Lower lobe of right lung (tissue), 2 donors: ENCODE measurements at regions not wholly inside any gene's neighbourhood (a gene's known extent, or its start where the extent isn't known, plus 50 kb on each side); places are given as distances from the start of the nearest gene placed in this dataset.

ENCODE experiments used
- ATAC-seq, 2 donors: fragments of 200-7000 bp; cut with Tn5 transposase; one replicate each; pipeline ENCODE4 v1.9.1; 2020 to 2022; ENCODE audit warnings: mild to moderate bottlenecking in 2 of 2, moderate library complexity in 2 of 2
- DNase-seq: peaks from one replicate; pipeline ENCODE4 v3.0.0-alpha.2; 2020
- H3K27ac ChIP-seq: fragments of 200-600 bp; one replicate; pipeline ENCODE4 v1.8.0; 2022
- H3K27me3 ChIP-seq: fragments of 200-600 bp; one replicate; pipeline ENCODE4 v1.8.0; 2022; ENCODE audit warnings: low read depth
- H3K36me3 ChIP-seq: fragments of 200-600 bp; one replicate; pipeline ENCODE4 v1.8.0; 2022; ENCODE audit warnings: mild to moderate bottlenecking
- H3K4me1 ChIP-seq: fragments of 200-600 bp; one replicate; pipeline ENCODE4 v1.8.0; 2022
- H3K4me3 ChIP-seq: fragments of 200-600 bp; one replicate; pipeline ENCODE4 v1.8.0; 2022; ENCODE audit warnings: mild to moderate bottlenecking
- H3K9me3 ChIP-seq: fragments of 200-600 bp; one replicate; pipeline ENCODE4 v1.8.0; 2022
- intact Hi-C: fragments of 100-400 bp; cut with DNase I; formaldehyde crosslinking; loops from one replicate; pipeline ENCODE4 v1.11.0; 2022
- TF ChIP-seq, protein P1 (sequence below): fragments of 200-600 bp; IDR thresholded peaks from one replicate; pipeline ENCODE4 v1.8.0; 2022; ENCODE audit warnings: antibody characterized with exemption, mild to moderate bottlenecking
- donor health status: DM: no; HTN: yes; CAD: no; lungs with severe emphysema.

DNA sequence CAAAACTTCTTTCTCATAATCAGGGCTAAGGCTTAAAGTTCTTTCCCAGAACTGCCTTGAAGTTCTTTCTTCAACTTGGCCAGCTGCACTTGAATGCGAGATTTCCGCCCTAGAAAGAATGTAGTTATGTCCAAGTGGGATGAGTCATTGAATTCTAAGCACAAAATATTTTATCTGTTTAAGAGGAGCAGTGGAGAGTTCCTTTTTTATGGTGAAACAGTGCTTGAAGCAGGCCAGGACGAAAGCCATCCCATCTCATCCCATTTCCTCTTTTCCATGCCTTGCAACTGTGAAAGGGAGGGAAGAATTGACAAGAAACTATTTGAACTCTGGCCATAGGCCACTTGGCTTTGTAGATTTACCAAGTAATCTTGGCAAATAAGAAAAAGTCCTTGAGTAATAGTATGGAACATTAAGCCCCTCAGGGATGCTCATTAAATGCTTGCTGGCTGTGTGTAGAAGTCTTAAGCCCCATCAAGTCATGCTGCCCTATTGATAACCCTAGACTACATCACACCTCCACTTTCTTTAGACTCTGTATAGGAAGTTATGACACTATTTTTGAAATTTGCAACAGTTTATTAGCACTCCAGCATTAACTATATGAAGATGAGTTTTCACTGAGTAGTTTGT, 174.5 kb downstream of the KCTD12 start:
- DNase-seq, result no peak
- H3K27ac ChIP-seq, result peak overlapping the region; percentile 2

DNA sequence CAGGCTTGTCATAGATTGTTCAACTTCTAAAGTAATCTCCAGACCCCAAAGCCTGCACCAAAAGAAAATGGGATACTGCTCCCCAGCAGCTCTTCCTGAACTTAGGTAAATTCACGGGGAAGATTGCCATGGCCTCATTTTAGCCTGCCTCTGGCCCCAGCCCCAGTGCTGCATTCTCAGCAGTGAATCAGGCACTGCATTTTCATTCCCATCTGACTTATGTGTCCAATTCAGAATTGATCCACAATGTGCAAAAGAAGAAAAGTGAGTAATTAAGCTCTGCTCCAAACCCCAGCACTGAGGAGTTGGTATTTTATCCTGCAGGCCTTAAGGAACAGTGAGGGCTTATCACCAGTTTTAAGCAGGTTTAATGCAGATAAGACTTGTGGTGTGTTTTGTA, 176.4 kb downstream of the KCTD12 start:
- no peaks in the 10 kb centered on the region for H3K27me3 ChIP-seq
- no peak overlapping the region for H3K27ac ChIP-seq
- peaks cover 26% of the 10 kb centered on the region for H3K4me1 ChIP-seq
- H3K4me3 ChIP-seq, result no peak overlapping the region
- TF ChIP-seq, protein P1, sequence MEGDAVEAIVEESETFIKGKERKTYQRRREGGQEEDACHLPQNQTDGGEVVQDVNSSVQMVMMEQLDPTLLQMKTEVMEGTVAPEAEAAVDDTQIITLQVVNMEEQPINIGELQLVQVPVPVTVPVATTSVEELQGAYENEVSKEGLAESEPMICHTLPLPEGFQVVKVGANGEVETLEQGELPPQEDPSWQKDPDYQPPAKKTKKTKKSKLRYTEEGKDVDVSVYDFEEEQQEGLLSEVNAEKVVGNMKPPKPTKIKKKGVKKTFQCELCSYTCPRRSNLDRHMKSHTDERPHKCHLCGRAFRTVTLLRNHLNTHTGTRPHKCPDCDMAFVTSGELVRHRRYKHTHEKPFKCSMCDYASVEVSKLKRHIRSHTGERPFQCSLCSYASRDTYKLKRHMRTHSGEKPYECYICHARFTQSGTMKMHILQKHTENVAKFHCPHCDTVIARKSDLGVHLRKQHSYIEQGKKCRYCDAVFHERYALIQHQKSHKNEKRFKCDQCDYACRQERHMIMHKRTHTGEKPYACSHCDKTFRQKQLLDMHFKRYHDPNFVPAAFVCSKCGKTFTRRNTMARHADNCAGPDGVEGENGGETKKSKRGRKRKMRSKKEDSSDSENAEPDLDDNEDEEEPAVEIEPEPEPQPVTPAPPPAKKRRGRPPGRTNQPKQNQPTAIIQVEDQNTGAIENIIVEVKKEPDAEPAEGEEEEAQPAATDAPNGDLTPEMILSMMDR, result no peak
- DNase-seq, result no peak
- H3K9me3 ChIP-seq, result no peaks in the 10 kb centered on the region
- no peaks in the 10 kb centered on the region for H3K36me3 ChIP-seq
- intact Hi-C loops, result no loop called here
- no peak for ATAC-seq

More for the DNA sequence above, 174.5 kb downstream of the KCTD12 start:
- ATAC-seq, result peak; percentile 81 to 89
- intact Hi-C loops, result no loop called here
- H3K4me3 ChIP-seq, result no peak overlapping the region
- TF ChIP-seq, protein P1, result no peak
- H3K9me3 ChIP-seq, result no peaks in the 10 kb centered on the region
- no peaks in the 10 kb centered on the region for H3K27me3 ChIP-seq
- H3K4me1 ChIP-seq, result peaks cover 26% of the 10 kb centered on the region
- no peaks in the 10 kb centered on the region for H3K36me3 ChIP-seq

DNA sequence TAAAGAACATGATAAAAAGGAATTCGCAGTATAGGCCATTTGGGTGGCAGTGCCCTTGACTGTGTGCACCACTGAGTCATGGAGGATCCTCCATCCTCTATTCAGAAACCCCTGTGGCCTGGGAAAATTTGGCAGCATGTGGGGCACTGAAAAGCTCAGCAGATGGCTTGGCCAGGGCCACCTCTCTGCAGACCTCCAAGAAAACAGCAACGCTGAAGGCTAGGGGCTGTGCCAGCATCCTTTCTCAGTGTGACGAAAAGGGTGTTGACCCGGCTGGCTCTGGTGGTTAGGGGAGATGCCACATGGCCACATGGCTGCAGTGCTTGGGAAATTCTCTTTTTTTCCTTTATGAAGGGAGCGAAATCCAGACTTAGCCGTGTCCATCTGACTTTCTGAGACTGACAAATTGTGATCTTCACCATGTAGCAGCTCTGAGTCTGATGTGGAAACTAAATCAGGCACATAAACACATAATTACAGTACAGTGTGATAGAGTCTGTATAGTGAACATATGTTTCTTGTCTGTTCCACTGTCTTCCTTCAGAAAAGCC, 178.0 kb downstream of the KCTD12 start:
- peaks cover 26% of the 10 kb centered on the region for H3K4me1 ChIP-seq
- TF ChIP-seq, protein P1, result no peak
- no peak overlapping the region for H3K4me3 ChIP-seq
- no peak overlapping the region for H3K27ac ChIP-seq
- DNase-seq, result no peak
- intact Hi-C loops, result no loop called here
- no peaks in the 10 kb centered on the region for H3K36me3 ChIP-seq
- no peaks in the 10 kb centered on the region for H3K9me3 ChIP-seq
- ATAC-seq, result no peak
- no peaks in the 10 kb centered on the region for H3K27me3 ChIP-seq

DNA sequence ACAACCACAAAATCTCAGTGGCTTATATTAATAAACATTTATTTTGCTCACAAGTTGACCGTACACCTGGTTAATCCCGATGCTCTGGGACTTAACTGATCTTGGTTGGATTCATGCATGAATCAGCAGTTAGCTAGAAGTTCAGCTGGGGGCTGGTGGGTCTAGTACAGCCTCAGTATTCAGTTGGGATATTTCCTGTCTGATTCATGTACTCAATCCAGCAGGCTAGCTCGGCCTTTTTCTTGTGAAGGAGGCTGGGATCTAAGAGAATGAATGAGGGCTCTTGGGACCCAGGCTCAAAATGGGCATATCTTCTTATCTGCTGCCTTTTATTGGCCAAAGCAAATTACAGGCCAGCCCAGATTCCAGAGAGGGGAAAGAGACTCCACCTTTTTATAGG, 178.8 kb downstream of the KCTD12 start:
- TF ChIP-seq, protein P1, result no peak
- ATAC-seq, result no peak
- no peak for DNase-seq
- Histone ChIP-seq H3K4me1 (peaks cover 26% of the 10 kb centered on the region), H3K36me3 (no peaks in the 10 kb centered on the region), H3K27ac (no peak overlapping the region), H3K4me3 (no peak overlapping the region), H3K9me3 (no peaks in the 10 kb centered on the region), H3K27me3 (no peaks in the 10 kb centered on the region)
- intact Hi-C loops, result no loop called here

DNA sequence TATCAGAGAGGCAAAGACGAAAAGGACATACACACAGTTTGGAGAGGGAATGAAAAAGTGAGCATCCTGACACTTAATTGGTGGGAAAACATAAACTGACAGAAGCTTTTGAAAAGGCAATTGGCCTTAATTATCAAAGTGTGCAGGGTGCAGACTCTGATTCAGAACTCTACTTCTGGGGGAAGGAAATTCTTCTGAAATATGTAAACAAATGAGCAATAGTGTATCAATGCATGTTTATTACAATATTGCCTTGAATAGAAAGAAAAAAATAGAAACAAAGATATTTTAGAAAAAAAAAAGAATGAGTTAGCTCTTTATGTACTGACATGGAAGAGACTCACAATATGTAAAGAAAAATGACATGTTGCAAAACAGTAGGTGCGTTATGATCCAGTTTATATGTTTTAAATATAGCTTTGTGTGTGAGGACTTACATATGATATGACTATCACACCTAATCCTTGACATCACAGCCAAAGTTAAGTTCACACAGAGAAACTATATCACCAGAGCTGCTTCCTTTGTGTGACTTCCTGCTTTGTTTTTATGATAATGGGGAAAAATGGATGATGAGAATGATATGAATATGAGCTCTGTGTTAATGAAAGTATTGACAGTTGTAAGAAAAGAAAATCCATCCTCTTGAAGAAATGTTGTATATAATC, 182.4 kb downstream of the KCTD12 start:
- ATAC-seq, result no peak
- H3K27ac ChIP-seq, result no peak overlapping the region
- TF ChIP-seq, protein P1, result no peak

More for the DNA sequence above, 182.4 kb downstream of the KCTD12 start:
- Histone ChIP-seq H3K27me3 (no peaks in the 10 kb centered on the region), H3K4me1 (no peaks in the 10 kb centered on the region), H3K9me3 (no peaks in the 10 kb centered on the region), H3K36me3 (no peaks in the 10 kb centered on the region), H3K4me3 (no peak overlapping the region)
- intact Hi-C loops, result no loop called here
- no peak for DNase-seq
